ENCODE measurements at regions not wholly inside any gene's neighbourhood (a gene's known extent, or its start where the extent isn't known, plus 50 kb on each side); places are given as distances from the start of the nearest gene placed in this dataset.

DNA sequence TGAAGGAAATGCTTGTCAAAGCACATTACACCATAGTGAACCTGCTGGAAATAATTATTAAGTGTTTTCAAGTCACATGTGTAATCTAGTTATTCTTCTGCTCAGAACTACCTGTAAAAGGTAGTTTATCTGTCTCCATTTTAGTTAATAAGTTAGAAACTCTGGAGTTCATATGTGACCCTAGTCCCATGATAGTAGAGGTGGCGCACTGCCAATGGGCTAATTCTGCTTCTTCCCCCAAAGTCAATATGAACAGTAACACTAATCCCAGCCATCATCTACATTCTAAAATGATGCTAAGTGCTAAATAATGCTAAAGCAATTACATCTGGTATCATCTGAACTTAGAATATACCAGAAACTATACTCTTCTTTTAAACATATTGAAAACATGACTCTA is 361.0 kb upstream of the NECTIN3 start:
- no TSS peak for BruUV-seq (replicated peaks)
- Histone ChIP-seq H3K9me3 (ENCODE audit: low read depth, low read length, poor library complexity, severe bottlenecking) (no peaks in the 10 kb centered on the region), H3K4me1 (ENCODE audit: insufficient read depth, low read length, poor library complexity, severe bottlenecking) (no peaks in the 10 kb centered on the region), H3K36me3 (ENCODE audit: insufficient read depth, low read length, poor library complexity, severe bottlenecking) (no peaks in the 10 kb centered on the region), H3K27me3 (replicated peaks; ENCODE audit: insufficient read depth, low read depth, low read length, poor library complexity) (no peaks in the 10 kb centered on the region), H3K4me3 (ENCODE audit: low read depth, low read length, poor library complexity, severe bottlenecking) (no peak overlapping the region), H3K27ac (ENCODE audit: low read depth, low read length, poor library complexity, severe bottlenecking) (no peak overlapping the region)
- TF ChIP-seq, protein P1, sequence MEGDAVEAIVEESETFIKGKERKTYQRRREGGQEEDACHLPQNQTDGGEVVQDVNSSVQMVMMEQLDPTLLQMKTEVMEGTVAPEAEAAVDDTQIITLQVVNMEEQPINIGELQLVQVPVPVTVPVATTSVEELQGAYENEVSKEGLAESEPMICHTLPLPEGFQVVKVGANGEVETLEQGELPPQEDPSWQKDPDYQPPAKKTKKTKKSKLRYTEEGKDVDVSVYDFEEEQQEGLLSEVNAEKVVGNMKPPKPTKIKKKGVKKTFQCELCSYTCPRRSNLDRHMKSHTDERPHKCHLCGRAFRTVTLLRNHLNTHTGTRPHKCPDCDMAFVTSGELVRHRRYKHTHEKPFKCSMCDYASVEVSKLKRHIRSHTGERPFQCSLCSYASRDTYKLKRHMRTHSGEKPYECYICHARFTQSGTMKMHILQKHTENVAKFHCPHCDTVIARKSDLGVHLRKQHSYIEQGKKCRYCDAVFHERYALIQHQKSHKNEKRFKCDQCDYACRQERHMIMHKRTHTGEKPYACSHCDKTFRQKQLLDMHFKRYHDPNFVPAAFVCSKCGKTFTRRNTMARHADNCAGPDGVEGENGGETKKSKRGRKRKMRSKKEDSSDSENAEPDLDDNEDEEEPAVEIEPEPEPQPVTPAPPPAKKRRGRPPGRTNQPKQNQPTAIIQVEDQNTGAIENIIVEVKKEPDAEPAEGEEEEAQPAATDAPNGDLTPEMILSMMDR (conservative IDR thresholded peaks at IDR 0.05; ENCODE audit: low read depth, low read length), result no peak
- TF ChIP-seq EZH2 (IDR thresholded peaks at IDR 0.05; ENCODE audit: borderline replicate concordance, low read depth, low read length, poor library complexity, severe bottlenecking), result no peak
- no peak for DNase-seq (ENCODE audit: low spot score)
- ChIA-PET CTCF (no interaction called here), POLR2A (ENCODE audit: low non-redundant PET) (no interaction called here)
- intact Hi-C loops (cut with micrococcal nuclease; ENCODE audit: unreplicated experiment), result no loop called here

GRCh38 chr3:110711130-110711832 is 360.3 kb upstream of the NECTIN3 start:
- ChIA-PET POLR2A (ENCODE audit: low non-redundant PET) (no interaction called here), CTCF (no interaction called here)
- H3K27me3 ChIP-seq (replicated peaks; ENCODE audit: insufficient read depth, low read depth, low read length, poor library complexity), result no peaks in the 10 kb centered on the region
- H3K4me1 ChIP-seq (ENCODE audit: insufficient read depth, low read length, poor library complexity, severe bottlenecking), result no peaks in the 10 kb centered on the region
- DNase-seq (ENCODE audit: low spot score), result no peak
- no peak for TF ChIP-seq EZH2 (IDR thresholded peaks at IDR 0.05; ENCODE audit: borderline replicate concordance, low read depth, low read length, poor library complexity, severe bottlenecking)
- TF ChIP-seq, protein P1 (conservative IDR thresholded peaks at IDR 0.05; ENCODE audit: low read depth, low read length), result no peak
- no peaks in the 10 kb centered on the region for H3K9me3 ChIP-seq (ENCODE audit: low read depth, low read length, poor library complexity, severe bottlenecking)
- no TSS peak for BruUV-seq (replicated peaks)
- H3K27ac ChIP-seq (ENCODE audit: low read depth, low read length, poor library complexity, severe bottlenecking), result no peak overlapping the region
- intact Hi-C loops (cut with micrococcal nuclease; ENCODE audit: unreplicated experiment), result no loop called here
- no peak overlapping the region for H3K4me3 ChIP-seq (ENCODE audit: low read depth, low read length, poor library complexity, severe bottlenecking)
- no peaks in the 10 kb centered on the region for H3K36me3 ChIP-seq (ENCODE audit: insufficient read depth, low read length, poor library complexity, severe bottlenecking)

GRCh38 chr3:110711851-110712516 is 359.6 kb upstream of the NECTIN3 start:
- CTCF ChIA-PET, result no interaction called here
- Histone ChIP-seq H3K9me3 (ENCODE audit: low read depth, low read length, poor library complexity, severe bottlenecking) (no peaks in the 10 kb centered on the region), H3K36me3 (ENCODE audit: insufficient read depth, low read length, poor library complexity, severe bottlenecking) (no peaks in the 10 kb centered on the region), H3K27ac (ENCODE audit: low read depth, low read length, poor library complexity, severe bottlenecking) (no peak overlapping the region), H3K27me3 (replicated peaks; ENCODE audit: insufficient read depth, low read depth, low read length, poor library complexity) (no peaks in the 10 kb centered on the region), H3K4me1 (ENCODE audit: insufficient read depth, low read length, poor library complexity, severe bottlenecking) (no peaks in the 10 kb centered on the region), H3K4me3 (ENCODE audit: low read depth, low read length, poor library complexity, severe bottlenecking) (no peak overlapping the region)
- DNase-seq (ENCODE audit: low spot score), result peak; percentile 9
- TF ChIP-seq, protein P1 (conservative IDR thresholded peaks at IDR 0.05; ENCODE audit: low read depth, low read length), result no peak
- no peak for TF ChIP-seq EZH2 (IDR thresholded peaks at IDR 0.05; ENCODE audit: borderline replicate concordance, low read depth, low read length, poor library complexity, severe bottlenecking)
- no TSS peak for BruUV-seq (replicated peaks)
- POLR2A ChIA-PET (ENCODE audit: low non-redundant PET), result no interaction called here
- intact Hi-C loops (cut with micrococcal nuclease; ENCODE audit: unreplicated experiment), result no loop called here

All from A673 (cell line).